SU-DHL-6 (cell line): ENCODE measurements at regions not wholly inside any gene's neighbourhood (a gene's known extent, or its start where the extent isn't known, plus 50 kb on each side); places are given as distances from the start of the nearest gene placed in this dataset.
A peak's percentile ranks its signal among the peaks of the same experiment; 100 is the strongest.

Source experiments
- H2AFZ ChIP-seq: fragments of 200-600 bp; sonication (generic); 2 replicates; pipeline ENCODE4 v1.6.1; 2014; ENCODE audit warnings: low read depth, mild to moderate bottlenecking, moderate library complexity, mixed read lengths, antibody characterized with exemption, low read length; ENCODE audit not compliant: severe bottlenecking
- H3F3A ChIP-seq: fragments of 200-600 bp; shearing (Covaris generic); 2 replicates; pipeline ENCODE4 v1.6.0; 2016; ENCODE audit warnings: antibody characterized with exemption, mild to moderate bottlenecking; ENCODE audit not compliant: insufficient read depth
- H3K27ac ChIP-seq: fragments of 200-600 bp; sonication (generic); 2 replicates; pipeline ENCODE4 v1.5.1; 2016; ENCODE audit warnings: low read depth, mild to moderate bottlenecking, low read length, moderate library complexity, mixed read lengths
- H3K27me3 ChIP-seq: fragments of 200-600 bp; sonication (generic), shearing (Covaris generic); 2 replicates; pipeline ENCODE4 v1.6.0; 2014; ENCODE audit warnings: mild to moderate bottlenecking, low read length
- H3K36me3 ChIP-seq: fragments of 200-600 bp; sonication (generic); 2 replicates; pipeline ENCODE4 v1.6.1; 2014; ENCODE audit warnings: mild to moderate bottlenecking, low read length, mixed read lengths
- H3K4me2 ChIP-seq: fragments of 300-600, 200-600 bp; shearing (Covaris generic), sonication (generic); 2 replicates; pipeline ENCODE4 v1.6.0; 2014; ENCODE audit warnings: low read length, low read depth, mild to moderate bottlenecking; ENCODE audit not compliant: poor library complexity, severe bottlenecking
- H3K4me3 ChIP-seq: fragments of 200-600 bp; sonication (generic); 2 replicates; pipeline ENCODE4 v1.5.1; 2014; ENCODE audit warnings: antibody characterized with exemption, low read length, mild to moderate bottlenecking, mixed read lengths; ENCODE audit not compliant: insufficient read depth, poor library complexity, severe bottlenecking
- H3K79me2 ChIP-seq: fragments of 200-600 bp; sonication (generic); 2 replicates; pipeline ENCODE4 v1.6.1; 2014; ENCODE audit warnings: mild to moderate bottlenecking, low read length, moderate library complexity; ENCODE audit not compliant: insufficient read depth
- H3K9ac ChIP-seq: fragments of 200-600 bp; sonication (generic); 2 replicates; pipeline ENCODE4 v1.7.0; 2014; ENCODE audit warnings: mild to moderate bottlenecking, low read length
- H3K9me2 ChIP-seq: fragments of 200-600 bp; sonication (generic); replicated peaks from 2 replicates; pipeline ENCODE4 v1.6.1; 2014; ENCODE audit warnings: low read length; ENCODE audit not compliant: insufficient read depth
- H3K9me3 ChIP-seq: fragments of 200-600 bp; sonication (generic); 2 replicates; pipeline ENCODE4 v1.6.1; 2014; ENCODE audit warnings: low read length, mixed read lengths; ENCODE audit not compliant: insufficient read depth
- H4K20me1 ChIP-seq: fragments of 200-600 bp; sonication (generic); 2 replicates; pipeline ENCODE4 v1.6.1; 2014; ENCODE audit warnings: low read depth, mild to moderate bottlenecking, antibody characterized with exemption, low read length, moderate library complexity, mixed read lengths
- CTCF ChIP-seq: fragments of 200-600 bp; sonication (generic); IDR thresholded peaks from one replicate; pipeline ENCODE4 v1.5.1; 2017; ENCODE audit warnings: antibody characterized with exemption, mild to moderate bottlenecking, low read length, moderate library complexity; ENCODE audit not compliant: insufficient read depth, poor library complexity, severe bottlenecking
- EZH2phosphoT487 ChIP-seq: fragments of 200-600 bp; sonication (generic), shearing (Covaris generic); conservative IDR thresholded peaks from 2 replicates; pipeline ENCODE4 v1.6.1; 2018; ENCODE audit warnings: mild to moderate bottlenecking, antibody characterized with exemption, low read length, moderate library complexity, mixed read lengths

- H3K4me3 ChIP-seq = no peak overlapping the region
- no peak overlapping the region for H3K27ac ChIP-seq
- TF ChIP-seq EZH2phosphoT487 (no peak), CTCF (peak; percentile 43)
- no peak overlapping the region for H2AFZ ChIP-seq
- no peaks in the 10 kb centered on the region for H3K27me3 ChIP-seq
- no peaks in the 10 kb centered on the region for H3F3A ChIP-seq
- H3K9ac ChIP-seq = no peak overlapping the region
- H3K36me3 ChIP-seq = no peaks in the 10 kb centered on the region
- H3K9me3 ChIP-seq = no peaks in the 10 kb centered on the region
- no peaks in the 10 kb centered on the region for H4K20me1 ChIP-seq
- H3K4me2 ChIP-seq = no peak overlapping the region
- H3K9me2 ChIP-seq = no peaks in the 10 kb centered on the region
- H3K79me2 ChIP-seq = no peaks in the 10 kb centered on the region
These were observed 530.3 kb upstream of the FSIP2 start for GRCh38 chr2:185208261-185208660.

GRCh38 chr2:185215497-185215896 lies 523.1 kb upstream of the FSIP2 start:
- Histone ChIP-seq H3K36me3 (no peaks in the 10 kb centered on the region), H4K20me1 (no peaks in the 10 kb centered on the region)
- TF ChIP-seq CTCF (no peak), EZH2phosphoT487 (no peak)

GRCh38 chr2:185219981-185220380 lies 518.6 kb upstream of the FSIP2 start:
- Histone ChIP-seq H3F3A (no peaks in the 10 kb centered on the region), H3K4me3 (no peak overlapping the region), H3K9me2 (no peaks in the 10 kb centered on the region), H3K9me3 (no peaks in the 10 kb centered on the region), H2AFZ (no peak overlapping the region), H3K27ac (no peak overlapping the region), H3K4me2 (no peak overlapping the region), H4K20me1 (no peaks in the 10 kb centered on the region), H3K36me3 (no peaks in the 10 kb centered on the region), H3K9ac (no peak overlapping the region), H3K79me2 (no peaks in the 10 kb centered on the region), H3K27me3 (no peaks in the 10 kb centered on the region)
- TF ChIP-seq EZH2phosphoT487 (no peak), CTCF (no peak)

More at GRCh38 chr2:185215497-185215896, 523.1 kb upstream of the FSIP2 start:
- H3K4me2 ChIP-seq = no peak overlapping the region
- no peaks in the 10 kb centered on the region for H3F3A ChIP-seq
- no peak overlapping the region for H3K4me3 ChIP-seq
- no peaks in the 10 kb centered on the region for H3K27me3 ChIP-seq
- H3K79me2 ChIP-seq = no peaks in the 10 kb centered on the region
- no peaks in the 10 kb centered on the region for H3K9me2 ChIP-seq
- no peaks in the 10 kb centered on the region for H3K9me3 ChIP-seq
- no peak overlapping the region for H3K9ac ChIP-seq
- H2AFZ ChIP-seq = no peak overlapping the region
- no peak overlapping the region for H3K27ac ChIP-seq
